Breast epithelium (tissue), 4 donors: ENCODE measurements at regions not wholly inside any gene's neighbourhood (a gene's known extent, or its start where the extent isn't known, plus 50 kb on each side); places are given as distances from the start of the nearest gene placed in this dataset.
"Not testable (repeated sequence)": the region's sequence is repeated elsewhere in the genome, so short reads cannot be mapped to it uniquely, and the experiment has no call there.

Experiments
- DNase-seq, 2 donors: peaks; one replicate each; pipeline ENCODE4 v3.0.0-alpha.2; 2019; ENCODE audit warnings: low spot score in 2 of 2
- H3K27ac ChIP-seq, 2 donors: fragments of 200-600 bp; sonication (generic) in 1 of 2; one replicate each; pipeline ENCODE4 v1.5.1; 2016 to 2019; ENCODE audit warnings: mild to moderate bottlenecking in 1 of 2
- H3K27me3 ChIP-seq, 2 donors: fragments of 200-600 bp; sonication (generic) in 1 of 2; one replicate each; pipeline versions ENCODE4 v1.5.1 to v1.6.0; 2017 to 2019; ENCODE audit warnings: control low read depth in 1 of 2, mild to moderate bottlenecking in 1 of 2
- H3K36me3 ChIP-seq: fragments of 200-600 bp; one replicate; pipeline ENCODE4 v1.5.1; 2019
- H3K4me1 ChIP-seq, 2 donors: fragments of 200-600 bp; sonication (generic); one replicate each; pipeline ENCODE4 v1.5.1; 2016 to 2019; ENCODE audit warnings: control low read depth in 1 of 2
- H3K4me3 ChIP-seq, 3 donors: fragments of 200-600 bp; sonication (generic); 1 replicate in 2 of 3; 2 replicates in 1 of 3; pipeline ENCODE4 v1.5.1; 2016 to 2019; ENCODE audit warnings: mild to moderate bottlenecking in 3 of 3, moderate library complexity in 2 of 3
- H3K9me3 ChIP-seq, 2 donors: fragments of 200-600 bp; sonication (generic) in 1 of 2; one replicate each; pipeline ENCODE4 v1.5.1; 2016 to 2019; ENCODE audit warnings: control low read depth in 1 of 2
- POLR2A ChIP-seq: fragments of 450-650 bp; IDR thresholded peaks from one replicate; pipeline ENCODE4 v1.6.1; 2016; ENCODE audit warnings: antibody characterized with exemption, mild to moderate bottlenecking, moderate library complexity
- POLR2AphosphoS5 ChIP-seq, 3 donors: sonication (generic); formaldehyde crosslinking; IDR thresholded peaks; one replicate each; pipeline ENCODE4 v1.6.1; 2017; ENCODE audit warnings: antibody characterized with exemption in 3 of 3
- intact Hi-C: fragments of 100-400 bp; cut with DNase I; formaldehyde crosslinking; loops from one replicate; pipeline ENCODE4 v1.15.1; 2023; ENCODE audit warnings: low total_unique reads
- TF ChIP-seq, protein P1 (sequence below), 3 donors: fragments of 450-650 bp; IDR thresholded peaks; one replicate each; pipeline ENCODE4 v1.5.1; 2016 to 2017; ENCODE audit warnings: antibody characterized with exemption in 3 of 3, mild to moderate bottlenecking in 3 of 3, moderate library complexity in 3 of 3

DNA sequence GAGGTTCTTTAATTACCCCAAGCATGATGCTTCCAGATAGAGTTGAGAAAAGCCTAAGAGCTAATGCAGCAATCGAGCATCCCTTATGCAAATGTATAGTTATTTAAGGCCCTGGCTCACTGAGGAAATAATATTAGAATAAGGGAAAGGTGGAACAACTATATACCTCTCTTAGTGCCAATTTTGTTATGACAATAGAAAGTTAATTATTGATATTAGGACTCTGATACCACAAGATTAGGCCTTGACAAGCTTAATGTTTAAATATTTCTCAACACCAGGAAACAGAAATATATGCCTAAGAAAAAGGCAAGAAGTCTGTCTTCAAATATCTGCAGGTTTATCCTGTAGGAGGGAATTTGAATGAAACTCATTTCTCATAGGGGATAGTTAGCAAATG is 371.0 kb downstream of the PRELID2 start:
- intact Hi-C loops, result no loop called here
- no peak for DNase-seq
- no peak overlapping the region for H3K4me3 ChIP-seq
- H3K4me1 ChIP-seq, result no peaks in the 10 kb centered on the region
- no peaks in the 10 kb centered on the region for H3K27me3 ChIP-seq
- H3K27ac ChIP-seq, result no peak overlapping the region
- TF ChIP-seq POLR2AphosphoS5 (IDR thresholded peaks at IDR 0.05) (no peak), POLR2A (no peak)
- TF ChIP-seq, protein P1, sequence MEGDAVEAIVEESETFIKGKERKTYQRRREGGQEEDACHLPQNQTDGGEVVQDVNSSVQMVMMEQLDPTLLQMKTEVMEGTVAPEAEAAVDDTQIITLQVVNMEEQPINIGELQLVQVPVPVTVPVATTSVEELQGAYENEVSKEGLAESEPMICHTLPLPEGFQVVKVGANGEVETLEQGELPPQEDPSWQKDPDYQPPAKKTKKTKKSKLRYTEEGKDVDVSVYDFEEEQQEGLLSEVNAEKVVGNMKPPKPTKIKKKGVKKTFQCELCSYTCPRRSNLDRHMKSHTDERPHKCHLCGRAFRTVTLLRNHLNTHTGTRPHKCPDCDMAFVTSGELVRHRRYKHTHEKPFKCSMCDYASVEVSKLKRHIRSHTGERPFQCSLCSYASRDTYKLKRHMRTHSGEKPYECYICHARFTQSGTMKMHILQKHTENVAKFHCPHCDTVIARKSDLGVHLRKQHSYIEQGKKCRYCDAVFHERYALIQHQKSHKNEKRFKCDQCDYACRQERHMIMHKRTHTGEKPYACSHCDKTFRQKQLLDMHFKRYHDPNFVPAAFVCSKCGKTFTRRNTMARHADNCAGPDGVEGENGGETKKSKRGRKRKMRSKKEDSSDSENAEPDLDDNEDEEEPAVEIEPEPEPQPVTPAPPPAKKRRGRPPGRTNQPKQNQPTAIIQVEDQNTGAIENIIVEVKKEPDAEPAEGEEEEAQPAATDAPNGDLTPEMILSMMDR (IDR thresholded peaks at IDR 0.05), result no peak
- no peaks in the 10 kb centered on the region for H3K36me3 ChIP-seq
- H3K9me3 ChIP-seq, result no peaks in the 10 kb centered on the region

DNA sequence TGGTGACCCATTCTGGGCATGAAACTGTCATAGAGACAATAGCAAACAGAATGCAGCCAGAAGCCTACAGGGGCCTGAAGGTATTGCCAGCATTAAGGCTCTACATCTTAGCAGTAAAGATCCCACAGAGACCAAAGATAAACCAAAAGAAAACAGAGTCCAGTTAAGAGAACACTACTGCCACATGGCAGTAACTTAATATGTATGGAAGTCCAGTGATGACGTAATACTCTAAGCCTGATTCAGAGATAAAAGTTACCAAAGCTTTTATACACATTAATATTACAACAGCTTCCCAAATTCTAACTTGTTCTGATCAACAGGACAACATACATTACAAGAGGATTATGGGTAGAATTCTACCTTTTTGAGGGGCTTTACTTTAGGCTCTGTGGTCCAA is 371.5 kb downstream of the PRELID2 start:
- Histone ChIP-seq H3K36me3 (no peaks in the 10 kb centered on the region), H3K4me1 (no peaks in the 10 kb centered on the region), H3K4me3 (no peak overlapping the region), H3K9me3 (no peaks in the 10 kb centered on the region), H3K27me3 (no peaks in the 10 kb centered on the region), H3K27ac (no peak overlapping the region)
- intact Hi-C loops, result no loop called here
- no peak for DNase-seq
- TF ChIP-seq POLR2AphosphoS5 (IDR thresholded peaks at IDR 0.05) (no peak), POLR2A (no peak)
- TF ChIP-seq, protein P1 (IDR thresholded peaks at IDR 0.05), result no peak

DNA sequence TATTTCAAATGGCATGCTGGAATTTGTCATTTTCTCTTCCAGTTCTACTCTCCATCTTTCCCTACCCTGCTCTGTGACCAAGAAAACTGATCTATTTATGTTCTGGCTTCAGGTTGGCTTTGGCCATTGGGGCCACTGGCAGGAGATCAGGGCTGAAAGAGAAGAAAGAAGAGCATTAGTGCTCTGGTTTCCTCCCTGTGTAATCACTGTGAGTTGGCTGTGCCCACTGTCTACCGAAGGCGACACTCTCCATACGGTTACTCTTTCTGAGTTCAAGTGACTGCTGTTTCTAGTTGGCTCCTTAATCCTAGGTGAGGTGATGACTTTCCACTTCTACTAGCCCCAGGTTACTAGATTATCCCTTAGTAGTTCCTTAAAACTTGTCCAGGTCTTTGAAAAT is 372.6 kb downstream of the PRELID2 start:
- Histone ChIP-seq H3K27ac (no peak overlapping the region), H3K27me3 (no peaks in the 10 kb centered on the region), H3K4me1 (no peaks in the 10 kb centered on the region), H3K9me3 (no peaks in the 10 kb centered on the region), H3K36me3 (no peaks in the 10 kb centered on the region), H3K4me3 (no peak overlapping the region)
- no peak for DNase-seq
- intact Hi-C loops, result no loop called here
- TF ChIP-seq, protein P1 (IDR thresholded peaks at IDR 0.05), result no peak
- TF ChIP-seq POLR2A, result no peak
- TF ChIP-seq POLR2AphosphoS5 (IDR thresholded peaks at IDR 0.05), result no peak

DNA sequence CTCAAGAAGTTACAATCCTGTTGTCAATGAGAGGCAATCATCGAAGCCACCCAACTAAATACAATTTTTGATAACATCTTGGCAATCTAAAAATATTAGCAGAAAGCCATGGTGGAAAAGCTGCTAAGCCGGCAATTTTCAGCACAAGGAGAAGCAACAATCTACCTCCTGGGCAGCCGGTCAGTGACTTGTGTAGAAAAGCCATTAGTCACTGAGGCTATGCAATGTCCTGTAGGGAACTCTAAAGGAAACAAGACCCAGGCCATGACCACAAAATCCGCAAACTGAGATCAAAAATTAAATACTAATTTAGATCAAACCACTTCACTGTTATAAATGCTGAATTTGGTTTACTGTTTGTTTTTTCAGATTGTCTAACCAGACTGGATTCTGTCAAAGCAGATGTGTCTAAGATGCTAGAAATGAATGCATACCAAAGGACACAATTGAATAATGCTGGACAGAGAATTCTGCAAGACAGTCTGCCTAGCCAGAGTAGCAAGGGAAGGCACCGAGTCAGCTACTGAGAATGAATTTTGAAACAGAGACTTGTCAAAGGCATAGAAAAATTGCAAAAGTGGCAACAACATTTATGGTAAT is 384.8 kb downstream of the PRELID2 start:
- DNase-seq, result no peak
- H3K4me1 ChIP-seq, result no peaks in the 10 kb centered on the region
- no peak overlapping the region for H3K4me3 ChIP-seq
- no peaks in the 10 kb centered on the region for H3K36me3 ChIP-seq
- H3K27me3 ChIP-seq, result no peaks in the 10 kb centered on the region
- intact Hi-C loops, result no loop called here
- TF ChIP-seq POLR2AphosphoS5 (IDR thresholded peaks at IDR 0.05) (no peak), POLR2A (no peak)
- TF ChIP-seq, protein P1 (IDR thresholded peaks at IDR 0.05), result no peak
- peaks cover 4 to 16% of the 10 kb centered on the region in 2 donors for H3K9me3 ChIP-seq
- no peak overlapping the region for H3K27ac ChIP-seq

DNA sequence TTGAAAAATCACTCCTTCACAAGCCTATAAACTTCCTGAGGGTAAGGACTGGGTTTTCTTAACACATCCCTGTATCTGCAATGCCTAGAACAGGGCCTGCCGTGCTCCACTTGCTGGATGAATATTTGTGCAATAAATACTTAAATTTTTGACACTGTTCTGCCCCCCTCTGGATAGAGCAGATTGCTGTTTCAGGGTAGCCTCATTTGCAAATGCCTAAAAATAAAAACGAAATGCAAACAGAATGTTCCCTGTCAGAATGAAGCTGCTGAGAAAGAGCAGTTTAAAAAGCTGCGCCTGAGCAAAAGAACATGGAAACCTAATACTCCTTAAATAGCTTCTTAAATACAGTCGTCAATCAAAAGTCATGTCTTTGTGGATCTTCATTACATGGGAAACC is 385.3 kb downstream of the PRELID2 start:
- Histone ChIP-seq H3K27ac (no peak overlapping the region), H3K4me3 (no peak overlapping the region), H3K36me3 (no peaks in the 10 kb centered on the region), H3K9me3 (peaks cover 4 to 16% of the 10 kb centered on the region in 2 donors), H3K4me1 (no peaks in the 10 kb centered on the region), H3K27me3 (no peaks in the 10 kb centered on the region)
- TF ChIP-seq, protein P1 (IDR thresholded peaks at IDR 0.05), result no peak
- TF ChIP-seq POLR2AphosphoS5 (IDR thresholded peaks at IDR 0.05) (no peak), POLR2A (no peak)
- intact Hi-C loops, result no loop called here
- DNase-seq, result no peak

DNA sequence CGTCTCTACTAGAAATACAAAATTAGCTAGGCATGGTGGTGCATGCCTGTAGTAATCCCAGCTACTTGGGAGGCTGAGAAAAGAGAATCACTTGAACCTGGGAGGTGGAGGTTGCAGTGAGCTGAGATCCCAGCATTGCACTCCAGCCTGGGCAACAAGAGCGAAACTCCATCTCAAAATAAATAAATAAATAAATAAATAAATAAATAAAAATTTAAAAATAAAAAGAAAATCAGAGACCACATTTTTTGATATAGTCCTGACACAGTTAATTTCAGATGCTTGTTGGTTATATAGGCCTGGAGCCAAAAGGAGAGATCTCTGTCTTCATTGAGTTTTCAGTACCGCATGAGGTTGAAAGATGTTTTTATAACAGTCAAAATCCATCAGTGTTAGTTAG is 388.3 kb downstream of the PRELID2 start:
- peaks cover 4 to 16% of the 10 kb centered on the region in 2 donors for H3K9me3 ChIP-seq
- intact Hi-C loops, H3K27ac ChIP-seq, DNase-seq, H3K4me1 ChIP-seq, H3K27me3 ChIP-seq, H3K36me3 ChIP-seq, H3K4me3 ChIP-seq: not testable (repeated sequence)
